ENCODE measurements at regions not wholly inside any gene's neighbourhood (a gene's known extent, or its start where the extent isn't known, plus 50 kb on each side); places are given as distances from the start of the nearest gene placed in this dataset.
A peak's percentile ranks its signal among the peaks of the same experiment; 100 is the strongest.
"Not testable (repeated sequence)": the region's sequence is repeated elsewhere in the genome, so short reads cannot be mapped to it uniquely, and the experiment has no call there.

DNA sequence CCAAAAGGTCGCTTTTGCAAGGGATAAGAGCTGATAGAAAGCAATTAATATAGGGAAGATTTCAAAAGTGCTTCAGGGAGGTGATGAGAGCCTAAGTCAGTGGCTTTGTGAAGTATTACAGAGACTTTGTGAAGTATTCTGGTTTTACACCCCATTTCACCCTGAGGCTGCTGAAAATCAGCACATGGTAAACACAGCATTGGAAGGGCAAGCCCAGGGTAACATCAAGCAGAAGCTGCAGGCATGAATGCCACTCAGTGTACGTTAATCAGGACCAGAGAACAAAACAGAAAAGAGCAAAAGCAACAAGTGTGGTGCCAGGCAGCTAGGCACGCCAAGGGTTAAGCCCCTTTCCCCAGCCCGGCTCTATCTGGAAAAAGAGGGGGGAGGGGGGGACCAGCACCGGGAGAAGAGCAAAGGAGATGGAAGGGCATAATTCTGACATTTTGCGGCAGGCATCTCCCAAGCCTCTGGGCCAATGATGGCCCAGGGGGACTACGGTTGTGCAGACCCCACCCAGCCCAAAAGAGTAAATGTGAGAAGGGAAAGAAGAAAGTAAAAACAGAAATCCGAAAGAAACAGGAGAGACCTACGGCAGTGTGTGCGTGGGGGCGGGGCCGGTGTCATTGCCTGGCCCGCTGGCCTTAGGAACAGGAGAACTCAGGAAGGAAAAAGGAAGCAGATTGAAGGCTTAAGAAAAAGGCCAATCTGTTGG lies 58.9 kb downstream of the DHRS2 start:
- peak; percentile 16 for DNase-seq (ENCODE audit: low read depth)

DNA sequence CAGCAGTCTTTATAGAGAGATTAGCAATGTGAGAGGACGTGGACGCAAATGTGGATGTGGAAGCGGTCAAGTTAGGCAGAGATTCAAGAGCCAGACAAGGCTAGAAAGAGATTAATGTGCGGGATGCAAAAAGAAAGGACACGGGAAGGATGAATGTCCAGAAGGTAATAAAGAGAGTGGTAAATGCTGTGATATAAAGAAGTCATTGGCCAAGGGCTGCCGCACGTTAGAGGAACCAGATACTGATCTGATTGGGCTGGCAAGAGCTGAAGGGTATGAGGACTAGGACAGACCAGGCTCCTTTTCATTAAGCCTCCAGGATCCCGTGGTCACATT lies 59.5 kb downstream of the DHRS2 start:
- DNase-seq (ENCODE audit: low read depth), result no peak

DNA sequence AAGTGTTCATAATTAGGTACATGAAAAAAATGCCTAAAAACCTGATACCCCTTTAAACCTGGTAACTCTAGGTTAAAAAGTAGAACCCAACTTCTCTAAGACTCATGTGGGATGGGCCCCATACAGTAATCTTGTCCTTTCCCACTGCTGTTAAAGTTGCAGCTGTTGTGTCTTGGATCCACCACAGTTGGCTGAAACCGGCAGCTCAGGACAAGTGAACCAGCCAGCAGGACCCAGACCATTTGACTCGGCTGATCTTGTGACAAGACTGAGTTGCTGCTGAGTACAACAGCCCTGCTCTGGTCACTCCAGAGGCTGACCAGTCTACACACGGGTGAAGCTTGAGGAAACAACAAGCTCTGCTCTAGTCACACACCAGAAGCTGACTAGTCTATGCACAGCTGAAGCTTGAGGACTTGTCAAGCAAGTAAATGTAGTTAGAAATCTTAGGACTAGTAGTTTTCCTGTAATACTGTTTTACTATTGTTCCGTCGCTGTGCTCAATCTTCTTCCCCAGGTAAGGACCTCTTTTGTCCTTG lies 60.6 kb downstream of the DHRS2 start:
- no peak for DNase-seq (ENCODE audit: low read depth)

DNA sequence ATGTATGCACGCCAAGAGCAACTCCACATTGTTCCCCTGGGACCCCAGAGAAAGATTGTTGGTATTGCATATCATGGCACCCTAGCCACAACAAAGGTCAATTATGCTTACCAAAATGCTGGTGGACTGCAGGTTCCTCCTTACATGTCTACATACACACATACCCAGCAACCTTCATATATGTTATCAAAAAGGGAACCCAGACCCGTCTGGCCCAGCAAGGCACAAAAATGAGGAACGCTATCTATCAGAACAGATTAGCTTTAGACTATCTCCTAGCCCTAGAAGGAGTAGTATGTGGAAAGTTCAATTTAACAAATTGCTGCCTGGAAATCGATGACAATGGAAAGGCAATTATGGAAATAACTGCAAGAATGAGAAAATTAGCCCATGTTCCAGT lies 61.5 kb downstream of the DHRS2 start:
- DNase-seq (ENCODE audit: low read depth), result no peak

DNA sequence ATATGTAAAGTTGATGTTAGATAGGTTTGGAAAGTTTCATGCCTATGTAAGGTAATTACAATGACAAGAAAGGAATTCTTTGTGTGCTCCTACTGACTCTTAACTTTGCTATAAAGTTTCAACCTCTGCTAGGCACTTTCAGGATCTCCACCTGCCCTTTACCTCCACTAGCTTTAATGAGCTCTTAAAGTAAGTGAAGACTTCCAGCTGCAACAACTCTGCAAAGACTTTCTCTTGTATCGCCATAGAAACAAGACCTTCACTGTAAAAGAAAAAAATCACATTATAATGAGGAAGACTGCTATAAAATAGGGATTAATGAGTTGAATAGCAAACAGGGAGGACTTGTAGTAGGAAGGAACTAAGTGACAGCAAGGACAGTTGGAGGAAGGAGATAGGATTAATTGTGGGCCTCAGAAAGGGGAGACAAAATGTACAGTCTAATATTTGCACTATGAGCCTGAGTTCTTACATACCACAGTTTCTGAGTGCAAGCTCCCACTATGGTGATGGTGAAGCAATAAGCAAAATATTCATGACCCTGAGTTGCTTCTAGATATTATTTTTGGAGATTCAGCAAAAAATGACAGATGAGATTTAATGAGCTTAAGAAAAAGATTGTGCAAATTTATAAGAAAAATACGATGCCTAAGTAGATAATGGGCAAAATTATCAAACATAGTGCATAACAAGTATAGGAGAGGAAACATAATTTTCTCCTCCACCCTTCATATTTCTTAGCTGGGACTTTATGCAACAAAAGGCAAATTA lies 66.7 kb downstream of the DHRS2 start:
- DNase-seq (ENCODE audit: low read depth), result no peak

DNA sequence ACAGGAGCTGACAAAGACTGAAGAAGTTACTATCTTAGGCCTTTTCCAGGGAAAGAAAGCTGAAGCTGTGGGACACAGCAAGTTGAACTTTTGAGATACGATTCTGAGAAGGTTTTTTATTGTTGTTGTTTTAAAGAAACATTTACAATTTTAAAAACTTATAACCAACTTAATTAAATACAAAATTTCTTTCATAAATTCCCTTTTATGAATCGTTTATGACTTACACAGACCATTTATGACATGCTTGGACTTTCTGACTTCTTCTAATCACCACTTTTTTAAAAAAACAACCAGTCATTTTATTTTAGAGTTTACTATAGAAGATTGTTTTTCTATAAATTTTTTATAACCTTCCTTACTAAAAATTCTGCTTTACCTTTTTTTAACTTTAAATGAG lies 68.7 kb downstream of the DHRS2 start:
- no peak for DNase-seq (ENCODE audit: low read depth)

DNA sequence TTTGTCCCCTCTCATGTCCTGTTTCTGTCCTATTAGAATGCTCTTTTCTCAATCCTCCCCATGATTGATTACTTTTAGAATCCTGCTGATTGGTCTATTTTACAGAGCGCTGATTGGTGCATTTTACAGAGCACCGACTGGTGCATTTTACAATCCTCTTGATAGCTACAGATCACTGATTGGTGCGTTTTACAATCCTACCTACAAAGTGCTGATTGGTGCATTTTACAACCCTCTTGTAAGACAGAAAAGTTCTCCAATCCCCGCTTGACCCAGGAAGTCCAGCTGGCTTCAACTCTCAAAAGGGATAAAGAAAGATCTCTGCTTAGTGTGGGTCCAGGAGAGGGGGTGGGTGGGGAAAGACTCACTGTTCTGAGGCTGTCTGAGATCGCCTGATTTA lies 71.3 kb downstream of the DHRS2 start:
- DNase-seq (ENCODE audit: low read depth), result no peak

DNA sequence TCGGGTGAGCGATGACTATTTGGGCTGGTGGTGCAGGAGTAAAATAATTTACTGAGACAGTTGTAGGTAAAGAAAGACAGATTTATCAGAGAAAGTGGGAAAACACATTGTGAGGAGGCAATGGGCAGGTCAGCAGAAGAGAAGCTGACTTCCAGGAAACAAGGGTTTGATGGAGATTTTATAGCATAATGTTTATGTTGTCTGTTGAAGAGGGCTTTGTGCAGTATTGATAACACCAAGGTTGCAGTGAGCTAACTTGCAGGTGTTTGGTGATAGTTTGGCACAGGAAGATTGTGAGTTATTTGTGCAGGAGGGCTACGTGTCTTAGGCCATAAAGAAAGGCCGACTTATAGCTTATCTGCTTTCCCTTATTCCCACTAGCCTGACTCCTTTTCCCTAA lies 72.2 kb downstream of the DHRS2 start:
- DNase-seq (ENCODE audit: low read depth), result no peak

DNA sequence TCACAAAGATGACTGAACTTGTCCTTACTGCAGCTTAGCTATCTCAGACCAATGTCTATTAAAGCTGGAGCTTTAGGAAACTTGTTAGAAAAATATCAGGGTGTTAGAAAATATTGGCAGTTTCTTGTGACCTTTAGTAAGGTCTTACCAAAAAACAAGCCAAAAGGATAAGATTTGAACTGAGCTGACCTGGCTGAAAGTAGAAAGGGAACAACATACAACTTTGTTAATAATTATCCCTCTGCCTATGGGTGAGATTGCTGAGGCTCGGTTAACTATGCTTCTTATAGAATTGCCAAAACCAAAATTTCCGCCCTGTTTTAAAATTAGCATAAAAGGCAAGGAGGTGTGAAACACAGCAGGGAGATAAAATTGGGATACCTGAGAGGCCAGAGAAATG lies 73.8 kb downstream of the DHRS2 start:
- no peak for DNase-seq (ENCODE audit: low read depth)

DNA sequence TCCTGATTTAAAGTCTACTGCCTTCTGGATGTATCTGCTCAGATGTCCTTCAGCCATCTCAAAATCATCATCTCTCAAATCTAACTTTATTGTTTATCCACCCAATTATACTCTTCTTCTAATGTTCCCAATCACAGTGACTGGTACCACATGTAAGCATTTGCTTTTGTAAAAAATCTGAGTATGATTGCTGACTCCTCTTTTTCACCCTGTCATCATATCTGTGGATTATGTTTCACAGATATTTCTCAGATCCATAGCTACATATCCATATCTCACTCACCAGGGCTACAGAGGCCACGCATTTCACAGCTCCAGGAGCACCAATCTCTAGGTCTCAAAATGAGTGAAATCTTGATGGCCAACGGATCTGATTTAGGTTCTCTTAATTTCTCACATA lies 76.1 kb downstream of the DHRS2 start:
- DNase-seq (ENCODE audit: low read depth), result no peak

DNA sequence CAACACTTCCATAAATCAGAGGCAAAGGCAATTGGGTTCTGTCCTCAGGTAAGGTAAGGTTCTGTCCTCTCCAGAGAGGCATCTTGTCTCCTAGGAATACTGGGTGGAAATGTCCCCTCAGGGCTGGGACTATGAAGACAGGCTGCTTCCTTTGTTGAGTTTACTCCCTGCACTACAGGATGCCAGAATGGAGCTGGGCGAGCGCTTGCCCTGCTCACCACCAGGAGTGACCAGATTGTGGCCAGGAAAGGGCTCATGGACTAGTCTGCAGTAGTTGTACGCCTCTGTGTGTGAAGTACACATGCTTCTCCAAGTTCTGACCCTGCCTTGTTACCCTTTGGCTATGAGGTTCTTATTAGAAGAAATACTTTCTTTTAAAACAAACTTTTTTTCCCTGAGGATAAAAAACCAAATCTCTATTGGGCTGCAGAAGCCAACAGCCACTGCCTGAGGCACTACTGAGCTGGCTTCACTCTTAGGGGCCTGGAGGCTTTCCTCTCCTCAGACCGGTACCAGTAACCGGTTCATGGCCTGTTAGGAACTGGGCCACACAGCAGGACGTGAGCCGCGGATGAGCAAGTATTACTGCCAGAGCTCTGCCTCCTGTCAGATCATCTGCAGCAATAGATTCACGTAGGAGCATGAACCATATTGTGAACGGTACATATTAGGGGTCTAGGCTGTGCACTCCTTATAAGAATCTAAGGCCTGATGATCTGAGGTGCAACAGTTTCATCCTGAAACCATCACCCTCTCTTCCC lies 83.2 kb downstream of the DHRS2 start:
- DNase-seq (ENCODE audit: low read depth), result no peak

DNA sequence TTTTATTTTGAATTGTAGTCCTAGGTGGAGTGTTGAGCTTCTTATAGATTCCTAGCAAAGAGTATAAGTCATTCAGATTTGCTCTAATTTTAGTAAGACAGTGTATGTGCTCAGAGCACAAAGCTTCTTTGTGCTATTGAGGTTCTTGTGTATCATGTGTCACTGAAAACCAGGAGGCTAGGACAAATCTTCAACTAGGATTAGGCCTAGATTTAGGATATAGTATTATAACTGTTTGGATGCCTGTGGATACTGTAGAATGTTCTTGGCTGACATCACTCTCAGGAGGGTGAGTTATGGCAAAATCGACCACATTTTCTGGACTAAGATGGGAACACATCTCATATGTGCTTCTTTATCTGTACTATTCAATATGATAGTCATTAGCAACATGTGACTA lies 86.5 kb downstream of the DHRS2 start:
- no peak for DNase-seq (ENCODE audit: low read depth)

DNA sequence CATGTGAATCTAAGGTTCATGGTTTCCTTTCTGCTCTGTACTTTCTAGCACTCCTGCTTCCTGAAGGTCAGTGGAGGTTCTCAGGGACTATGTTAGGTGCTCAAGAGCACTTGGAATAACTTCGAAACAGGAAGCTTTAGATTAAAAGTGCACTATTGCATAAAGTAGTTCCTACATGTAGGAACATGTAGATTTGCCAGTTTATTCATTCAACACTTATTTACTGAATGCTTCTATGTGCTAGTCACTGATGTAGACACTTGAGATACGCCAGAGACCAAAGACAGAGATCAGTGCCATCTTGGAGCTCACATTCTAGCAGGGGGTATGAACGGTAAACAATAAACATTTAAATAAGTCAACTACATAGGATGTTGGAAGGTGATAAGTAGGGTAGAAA lies 87.7 kb downstream of the DHRS2 start:
- DNase-seq (ENCODE audit: low read depth), result no peak

DNA sequence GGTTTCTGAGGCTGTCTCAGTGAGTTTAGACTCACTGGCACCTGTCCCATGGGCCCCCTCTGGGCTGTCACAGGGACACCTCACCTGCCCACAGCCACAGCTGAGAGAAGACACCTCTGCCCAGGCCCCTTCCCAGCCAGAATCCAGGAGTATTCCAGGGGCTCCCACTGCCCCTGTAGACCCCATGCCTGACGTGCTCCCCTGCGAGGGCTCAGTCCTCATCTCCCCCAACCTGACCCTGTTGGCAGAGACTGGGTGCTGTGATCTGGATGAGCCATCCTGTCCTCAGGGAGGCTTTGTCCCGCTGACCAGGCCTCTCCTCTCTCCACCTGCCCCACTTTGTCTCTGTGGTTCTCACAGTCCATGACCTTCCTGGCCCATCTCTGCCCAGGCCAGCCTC lies 89.4 kb downstream of the DHRS2 start:
- no peak for DNase-seq (ENCODE audit: low read depth)

DNA sequence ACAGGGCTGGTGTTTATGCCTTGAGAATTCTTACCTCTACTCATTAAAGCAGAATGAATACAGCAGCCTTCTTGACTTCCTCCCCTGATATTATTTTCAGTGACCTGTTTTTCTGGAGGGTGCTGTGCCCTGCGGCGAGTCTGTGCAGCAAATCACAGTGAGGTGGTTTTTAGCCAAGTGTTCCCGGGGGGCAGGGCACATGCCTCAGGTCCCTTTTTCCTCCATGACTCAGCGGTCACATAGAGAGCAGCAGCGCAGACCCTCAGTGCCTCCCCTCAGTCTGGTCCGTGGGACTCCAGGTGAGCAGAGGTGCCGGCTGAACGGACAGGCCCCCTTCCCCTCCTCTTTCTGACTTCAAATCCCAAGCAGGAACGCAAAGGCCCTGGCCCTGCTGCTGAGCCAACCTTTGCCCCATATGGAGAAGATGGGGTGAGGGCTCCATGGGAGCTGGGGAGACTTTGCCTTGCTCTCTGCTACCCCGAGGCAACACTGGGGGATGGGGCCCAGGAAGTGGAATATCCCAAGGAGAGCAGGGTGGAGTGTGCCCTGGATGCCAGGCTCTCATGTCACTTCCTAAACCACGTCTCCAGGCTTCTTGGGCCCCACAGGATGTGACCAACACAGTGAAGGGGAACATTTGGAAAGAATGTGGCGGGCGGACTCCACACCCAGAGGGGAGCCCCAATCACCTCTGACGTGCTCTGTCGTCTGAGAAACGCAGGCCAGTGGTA lies 90.0 kb downstream of the DHRS2 start:
- no peak for DNase-seq (ENCODE audit: low read depth)

DNA sequence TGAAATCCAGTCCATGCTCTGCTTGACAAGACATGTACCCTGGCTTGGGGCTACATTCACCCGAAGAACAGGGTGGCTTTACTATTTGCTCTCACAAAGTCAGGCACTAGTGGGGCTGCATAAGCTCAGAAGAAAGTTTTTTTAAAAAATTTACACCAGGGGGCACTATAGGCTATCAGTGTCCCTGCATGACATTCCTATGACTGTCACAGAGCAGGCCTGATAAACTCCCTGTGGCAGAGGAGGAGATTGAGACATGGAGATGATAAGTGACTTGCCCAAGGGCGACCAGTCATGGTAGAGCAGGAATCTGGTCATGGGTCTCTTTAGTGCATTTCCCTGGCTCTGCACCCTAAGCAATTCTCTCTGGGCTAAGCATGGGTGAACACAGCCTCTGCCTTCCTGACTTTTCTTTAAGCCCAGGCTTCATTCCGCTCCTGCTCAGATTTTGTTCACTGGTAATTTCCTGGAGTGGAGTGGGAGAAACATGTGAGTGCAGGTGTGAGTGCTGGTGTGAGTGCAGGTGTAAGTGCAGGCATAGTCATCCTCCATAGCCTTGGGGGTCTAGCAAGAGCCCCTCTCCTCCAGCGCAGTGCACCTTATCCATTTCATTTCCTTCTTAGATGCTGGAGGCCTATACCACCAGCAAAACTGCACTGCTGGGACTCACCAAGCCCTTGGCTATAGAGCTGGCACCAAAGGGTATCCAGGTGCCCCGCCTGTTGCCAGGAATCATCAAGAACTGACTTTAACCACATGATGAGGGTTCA lies 91.6 kb downstream of the DHRS2 start:
- peak; percentile 10 for DNase-seq (ENCODE audit: low read depth)

DNA sequence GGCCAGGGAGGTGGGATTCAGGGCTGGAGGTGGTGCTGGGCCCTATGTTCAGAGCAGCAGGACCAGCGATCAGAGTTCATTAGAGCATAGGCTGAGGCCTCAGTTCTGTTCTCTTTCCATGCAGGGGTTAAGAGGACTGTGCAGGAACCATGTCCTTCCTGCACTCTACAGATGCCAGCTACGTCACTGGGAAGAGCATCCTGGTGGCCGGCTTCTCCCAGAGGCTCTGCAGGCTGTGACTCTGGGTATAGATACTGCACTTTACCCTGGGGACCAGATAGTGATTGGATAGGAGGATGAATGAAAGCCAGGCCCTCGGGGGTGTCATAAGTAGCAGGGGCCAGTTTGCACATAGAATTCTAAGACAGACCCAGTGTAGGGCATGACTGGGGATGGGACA lies 92.6 kb downstream of the DHRS2 start:
- no peak for DNase-seq (ENCODE audit: low read depth)

DNA sequence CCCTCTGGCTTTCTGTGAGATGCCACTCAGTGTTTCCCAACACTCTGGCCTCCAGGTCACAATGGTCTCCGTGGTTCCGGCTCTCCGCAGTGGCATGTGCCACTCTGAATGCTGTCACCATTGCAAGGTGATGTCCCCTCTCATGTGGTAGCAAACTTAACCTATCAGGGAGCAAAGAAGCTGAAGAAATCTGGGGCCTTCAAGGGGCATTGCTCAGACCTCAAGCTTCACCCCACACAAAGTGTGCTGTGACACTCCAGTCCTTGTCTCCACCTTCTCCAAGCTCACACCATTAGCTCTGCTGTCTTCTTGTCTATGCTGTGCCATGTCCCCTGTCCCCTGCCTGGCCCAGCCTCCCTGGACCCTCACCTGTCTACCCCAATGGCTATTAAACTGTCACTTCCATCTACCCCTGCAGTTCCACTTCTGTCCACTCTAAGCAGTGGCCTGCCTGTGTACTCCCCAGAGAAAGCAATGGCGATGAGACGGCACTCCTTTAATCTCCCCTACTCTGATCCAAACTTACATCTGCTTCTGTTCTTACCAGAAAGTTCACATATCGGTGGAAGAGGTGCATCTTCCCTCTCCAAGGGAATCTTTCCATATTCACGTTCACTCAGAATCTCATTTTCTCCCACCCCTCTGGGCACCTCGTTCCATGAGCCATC lies 93.7 kb downstream of the DHRS2 start:
- no peak for DNase-seq (ENCODE audit: low read depth)

DNA sequence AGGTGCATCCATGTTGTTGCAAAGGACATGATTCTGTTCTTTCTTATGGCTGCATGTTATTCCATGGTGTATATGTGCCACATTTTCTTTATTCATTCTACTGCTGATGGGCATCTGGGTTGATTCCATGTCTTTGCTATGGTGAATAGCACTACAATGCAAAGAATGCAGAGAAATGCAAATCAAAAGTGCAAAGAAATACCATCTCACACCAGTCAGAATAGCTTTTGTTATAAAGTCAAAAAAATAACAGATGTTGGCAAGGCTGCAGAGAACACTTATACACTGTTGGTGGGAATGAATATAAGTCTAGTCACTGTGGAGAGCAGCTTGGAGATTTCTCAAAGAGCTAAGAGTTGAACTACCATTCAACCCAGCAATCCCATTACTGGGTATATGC lies 99.2 kb downstream of the DHRS2 start:
- no peak for DNase-seq (ENCODE audit: low read depth)

DNA sequence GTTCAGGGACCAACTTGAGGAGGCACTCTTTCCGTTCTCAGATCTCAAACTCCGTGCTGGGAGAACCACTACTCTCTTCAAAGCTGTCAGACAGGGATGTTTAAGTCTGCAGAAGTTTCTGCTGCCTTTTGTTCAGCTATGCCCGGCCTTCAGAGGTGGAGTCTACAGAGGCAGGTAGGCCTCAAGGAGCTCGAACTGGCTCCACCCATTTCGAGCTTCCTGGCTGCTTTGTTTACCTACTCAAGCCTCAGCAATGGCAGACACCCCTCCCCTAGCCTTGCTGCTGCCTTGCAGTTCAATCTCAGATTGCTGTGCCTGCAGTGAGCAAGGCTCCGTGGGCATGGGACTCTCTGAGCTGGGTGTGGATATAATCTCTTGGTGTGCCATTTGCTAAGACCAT lies 108.2 kb downstream of the DHRS2 start:
- not testable (repeated sequence) for DNase-seq (ENCODE audit: low read depth)

DNA sequence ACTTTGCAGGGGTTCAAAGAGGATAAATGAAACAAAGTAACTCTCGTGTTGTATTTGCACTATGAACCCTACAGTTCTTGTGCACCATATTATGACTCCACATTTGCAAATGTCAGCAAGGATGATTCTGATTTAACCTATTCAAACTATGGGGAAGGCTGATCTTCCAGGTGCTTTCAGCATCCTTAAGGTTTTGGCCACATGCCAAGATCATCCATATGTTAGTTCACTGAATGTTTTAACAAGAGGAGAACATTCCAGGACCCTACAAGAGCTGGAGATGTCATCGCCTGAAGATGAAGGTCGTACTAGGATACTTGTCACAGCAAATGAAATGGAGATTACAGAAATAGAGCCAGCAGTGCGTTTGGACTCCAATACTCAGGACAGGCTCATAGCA lies 114.2 kb downstream of the DHRS2 start:
- no peak for DNase-seq (ENCODE audit: low read depth)

Measured in fibroblast of the conjunctiva (primary cell).